Hepatocyte (in vitro differentiated cells): ENCODE measurements at regions not wholly inside any gene's neighbourhood (a gene's known extent, or its start where the extent isn't known, plus 50 kb on each side); places are given as distances from the start of the nearest gene placed in this dataset.

Experiments used
- DNase-seq: peaks from one replicate; pipeline ENCODE4 v3.0.0-alpha.2; 2016; ENCODE audit warnings: low spot score
- H2AFZ ChIP-seq: fragments of 200-600 bp; sonication (generic); 2 replicates; pipeline ENCODE4 v1.6.0; 2016; ENCODE audit warnings: antibody characterized with exemption, mild to moderate bottlenecking
- H3K27ac ChIP-seq: fragments of 200-600 bp; sonication (generic); 2 replicates; pipeline ENCODE4 v1.5.1; 2016; ENCODE audit warnings: mild to moderate bottlenecking
- H3K27me3 ChIP-seq: fragments of 200-600 bp; sonication (generic); 2 replicates; pipeline ENCODE4 v1.6.1; 2016
- H3K36me3 ChIP-seq: fragments of 200-600 bp; sonication (generic); replicated peaks from 2 replicates; pipeline ENCODE4 v1.5.1; 2016; ENCODE audit warnings: low read depth; ENCODE audit not compliant: insufficient read depth
- H3K4me1 ChIP-seq: fragments of 200-600 bp; sonication (generic); 2 replicates; pipeline ENCODE4 v1.5.1; 2016; ENCODE audit warnings: mild to moderate bottlenecking, moderate library complexity; ENCODE audit not compliant: insufficient read depth
- H3K4me2 ChIP-seq: fragments of 200-600 bp; sonication (generic); 2 replicates; pipeline ENCODE4 v1.6.0; 2016
- H3K4me3 ChIP-seq: fragments of 200-600 bp; sonication (generic); 2 replicates; pipeline ENCODE4 v1.5.1; 2016; ENCODE audit warnings: mild to moderate bottlenecking
- H3K79me2 ChIP-seq: fragments of 200-600 bp; sonication (generic); 2 replicates; pipeline ENCODE4 v1.6.0; 2017; ENCODE audit warnings: mild to moderate bottlenecking
- H3K9me2 ChIP-seq: fragments of 200-600 bp; sonication (generic); replicated peaks from 2 replicates; pipeline ENCODE4 v1.6.0; 2017; ENCODE audit warnings: mild to moderate bottlenecking; ENCODE audit not compliant: insufficient read depth
- H3K9me3 ChIP-seq: fragments of 200-600 bp; sonication (generic); 2 replicates; pipeline ENCODE4 v1.5.1; 2016; ENCODE audit warnings: low read depth, mild to moderate bottlenecking
- H4K20me1 ChIP-seq: fragments of 200-600 bp; sonication (generic); 2 replicates; pipeline ENCODE4 v1.6.0; 2016; ENCODE audit warnings: mild to moderate bottlenecking; ENCODE audit not compliant: insufficient read depth, poor library complexity, severe bottlenecking
- CTCF ChIP-seq: fragments of 200-600 bp; sonication (generic); IDR thresholded peaks from 2 replicates; pipeline ENCODE4 v1.5.1; 2016; ENCODE audit warnings: antibody characterized with exemption, mild to moderate bottlenecking; ENCODE audit not compliant: poor library complexity
- EZH2 ChIP-seq: fragments of 200-600 bp; sonication (generic); IDR thresholded peaks from 2 replicates; pipeline ENCODE4 v1.6.1; 2016; ENCODE audit warnings: antibody characterized with exemption, mild to moderate bottlenecking, borderline replicate concordance
- EZH2phosphoT487 ChIP-seq: fragments of 200-600 bp; sonication (generic); IDR thresholded peaks from one replicate; pipeline ENCODE4 v1.6.1; 2018; ENCODE audit warnings: antibody characterized with exemption, mild to moderate bottlenecking, low read depth, moderate library complexity; ENCODE audit not compliant: unreplicated experiment, severe bottlenecking
- WGBS: methylation state at CpG from one replicate; pipeline ENCODE4 v1.1.6; 2016; ENCODE audit warnings: low lambda C conversion rate; ENCODE audit errors: missing lambda C conversion rate; 5-methylcytosine and 5-hydroxymethylcytosine counted together

- WGBS = 85% methylated on average over 5 of the region's 5 CpGs
Observed at GRCh38 chr10:88074971-88075370, 211.5 kb downstream of the PTEN start.

GRCh38 chr10:88076027-88076880, 212.8 kb downstream of the PTEN start:
- H3K27me3 ChIP-seq = no peaks in the 10 kb centered on the region

More at GRCh38 chr10:88074971-88075370, 211.5 kb downstream of the PTEN start:
- H3K9me3 ChIP-seq = no peaks in the 10 kb centered on the region
- H3K27ac ChIP-seq = no peak overlapping the region
- H2AFZ ChIP-seq = no peak overlapping the region
- H3K4me3 ChIP-seq = no peak overlapping the region
- no peaks in the 10 kb centered on the region for H4K20me1 ChIP-seq
- H3K4me2 ChIP-seq = no peak overlapping the region
- DNase-seq = no peak
- no peaks in the 10 kb centered on the region for H3K79me2 ChIP-seq
- H3K36me3 ChIP-seq = no peaks in the 10 kb centered on the region
- H3K27me3 ChIP-seq = no peaks in the 10 kb centered on the region
- H3K9me2 ChIP-seq = no peaks in the 10 kb centered on the region
- TF ChIP-seq CTCF (no peak), EZH2 (no peak), EZH2phosphoT487 (no peak)
- H3K4me1 ChIP-seq = peaks cover 13% of the 10 kb centered on the region

GRCh38 chr10:88077977-88078376, 214.6 kb downstream of the PTEN start:
- no peak for DNase-seq
- peaks cover 18% of the 10 kb centered on the region for H3K4me1 ChIP-seq
- no peaks in the 10 kb centered on the region for H3K9me2 ChIP-seq
- no peaks in the 10 kb centered on the region for H3K36me3 ChIP-seq
- no peak overlapping the region for H2AFZ ChIP-seq
- no peaks in the 10 kb centered on the region for H4K20me1 ChIP-seq
- H3K4me3 ChIP-seq = no peak overlapping the region
- H3K27ac ChIP-seq = no peak overlapping the region
- no peaks in the 10 kb centered on the region for H3K27me3 ChIP-seq
- H3K79me2 ChIP-seq = no peaks in the 10 kb centered on the region
- WGBS = 76% methylated on average over 4 of the region's 4 CpGs
- H3K9me3 ChIP-seq = no peaks in the 10 kb centered on the region
- H3K4me2 ChIP-seq = no peak overlapping the region
- no peak for TF ChIP-seq CTCF
- no peak for TF ChIP-seq EZH2
- TF ChIP-seq EZH2phosphoT487 = no peak

More at GRCh38 chr10:88076027-88076880, 212.8 kb downstream of the PTEN start:
- Histone ChIP-seq H3K9me3 (no peaks in the 10 kb centered on the region), H3K4me1 (peaks cover 18% of the 10 kb centered on the region), H3K9me2 (no peaks in the 10 kb centered on the region), H2AFZ (no peak overlapping the region), H3K4me2 (no peak overlapping the region), H3K4me3 (no peak overlapping the region), H3K27ac (no peak overlapping the region), H3K36me3 (no peaks in the 10 kb centered on the region), H3K79me2 (no peaks in the 10 kb centered on the region), H4K20me1 (no peaks in the 10 kb centered on the region)
- DNase-seq = no peak
- 92% methylated on average over 10 of the region's 10 CpGs for WGBS
- no peak for TF ChIP-seq EZH2phosphoT487
- TF ChIP-seq CTCF = no peak
- no peak for TF ChIP-seq EZH2
